Lower leg skin (tissue), 3 donors: ENCODE measurements at regions not wholly inside any gene's neighbourhood (a gene's known extent, or its start where the extent isn't known, plus 50 kb on each side); places are given as distances from the start of the nearest gene placed in this dataset.
"Not testable (repeated sequence)": the region's sequence is repeated elsewhere in the genome, so short reads cannot be mapped to it uniquely, and the experiment has no call there.

Experiments used
- POLR2A ChIP-seq, 2 donors: fragments of 450-650 bp; IDR thresholded peaks; one replicate each; pipeline ENCODE4 v1.6.1; 2016 to 2017; ENCODE audit warnings: antibody characterized with exemption in 2 of 2, mild to moderate bottlenecking in 1 of 2, moderate library complexity in 1 of 2
- TF ChIP-seq, protein P1 (sequence below), 3 donors: fragments of 450-650 bp; IDR thresholded peaks; one replicate each; pipeline ENCODE4 v1.5.1; 2016; ENCODE audit warnings: antibody characterized with exemption in 3 of 3, mild to moderate bottlenecking in 3 of 3, moderate library complexity in 2 of 3

DNA sequence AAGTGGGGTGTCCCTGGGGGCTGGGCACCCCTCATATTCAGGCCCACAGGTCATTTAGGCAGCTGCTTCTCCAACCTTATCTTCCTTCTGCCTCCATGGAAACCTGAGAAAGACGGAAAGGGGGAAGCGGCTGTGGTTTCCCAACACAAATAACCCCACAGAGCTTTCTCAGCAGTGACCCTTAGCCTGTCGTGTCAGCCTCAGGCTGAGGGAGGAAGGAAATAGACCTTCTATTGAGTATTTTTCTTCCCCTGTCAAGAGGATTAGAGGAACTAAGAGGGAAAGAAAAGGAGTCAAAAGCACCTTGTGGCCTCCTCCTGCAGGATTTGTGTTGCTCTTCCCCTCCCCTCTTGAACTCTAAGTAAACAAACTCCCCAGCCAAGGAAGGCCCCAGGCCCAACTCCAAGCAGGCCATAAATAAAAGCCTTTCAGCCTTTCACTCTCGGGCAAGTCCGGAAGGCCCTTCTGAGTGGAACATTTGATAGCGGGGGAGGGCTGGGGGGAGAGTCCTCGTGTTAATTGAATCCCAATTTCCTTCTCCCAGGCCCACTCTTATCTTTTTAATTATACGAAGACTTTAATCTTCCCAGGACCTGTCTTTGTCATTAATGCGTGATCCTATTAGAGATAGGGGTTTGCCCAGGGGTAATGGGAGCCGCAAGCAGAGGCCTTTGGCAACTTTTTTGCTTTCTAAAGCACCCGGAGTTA lies 121.8 kb downstream of the TRIM43 start:
- TF ChIP-seq, protein P1, sequence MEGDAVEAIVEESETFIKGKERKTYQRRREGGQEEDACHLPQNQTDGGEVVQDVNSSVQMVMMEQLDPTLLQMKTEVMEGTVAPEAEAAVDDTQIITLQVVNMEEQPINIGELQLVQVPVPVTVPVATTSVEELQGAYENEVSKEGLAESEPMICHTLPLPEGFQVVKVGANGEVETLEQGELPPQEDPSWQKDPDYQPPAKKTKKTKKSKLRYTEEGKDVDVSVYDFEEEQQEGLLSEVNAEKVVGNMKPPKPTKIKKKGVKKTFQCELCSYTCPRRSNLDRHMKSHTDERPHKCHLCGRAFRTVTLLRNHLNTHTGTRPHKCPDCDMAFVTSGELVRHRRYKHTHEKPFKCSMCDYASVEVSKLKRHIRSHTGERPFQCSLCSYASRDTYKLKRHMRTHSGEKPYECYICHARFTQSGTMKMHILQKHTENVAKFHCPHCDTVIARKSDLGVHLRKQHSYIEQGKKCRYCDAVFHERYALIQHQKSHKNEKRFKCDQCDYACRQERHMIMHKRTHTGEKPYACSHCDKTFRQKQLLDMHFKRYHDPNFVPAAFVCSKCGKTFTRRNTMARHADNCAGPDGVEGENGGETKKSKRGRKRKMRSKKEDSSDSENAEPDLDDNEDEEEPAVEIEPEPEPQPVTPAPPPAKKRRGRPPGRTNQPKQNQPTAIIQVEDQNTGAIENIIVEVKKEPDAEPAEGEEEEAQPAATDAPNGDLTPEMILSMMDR (IDR thresholded peaks at IDR 0.05): not testable (repeated sequence)
- not testable (repeated sequence) for TF ChIP-seq POLR2A (IDR thresholded peaks at IDR 0.05)
